Neural cell (in vitro differentiated cells): ENCODE measurements at regions not wholly inside any gene's neighbourhood (a gene's known extent, or its start where the extent isn't known, plus 50 kb on each side); places are given as distances from the start of the nearest gene placed in this dataset.

Experiments
- EZH2 ChIP-seq: fragments of 200-600, 300-800 bp; shearing (Covaris generic), sonication (generic); IDR thresholded peaks from 2 replicates; pipeline ENCODE4 v1.6.1; 2014; ENCODE audit warnings: antibody characterized with exemption, low read length, borderline replicate concordance, mild to moderate bottlenecking; ENCODE audit not compliant: insufficient read depth, poor library complexity, severe bottlenecking
- MXI1 ChIP-seq: fragments of 450-650 bp; conservative IDR thresholded peaks from 2 replicates; pipeline ENCODE4 v1.6.1; 2014; ENCODE audit warnings: antibody characterized with exemption, mild to moderate bottlenecking; ENCODE audit not compliant: poor library complexity, severe bottlenecking
- POLR2AphosphoS5 ChIP-seq: IDR thresholded peaks from 2 replicates; pipeline ENCODE4 v1.6.1; 2012
- SMC3 ChIP-seq: fragments of 450-650 bp; conservative IDR thresholded peaks from 2 replicates; pipeline ENCODE4 v1.6.1; 2014; ENCODE audit warnings: antibody characterized with exemption, mild to moderate bottlenecking, moderate library complexity; ENCODE audit not compliant: poor library complexity
- TAF1 ChIP-seq: IDR thresholded peaks from 2 replicates; pipeline ENCODE4 v1.6.1; 2012; ENCODE audit warnings: low read depth
- TF ChIP-seq, protein P1 (sequence below): fragments of 450-650 bp; IDR thresholded peaks from 2 replicates; pipeline ENCODE4 v1.5.1; 2014; ENCODE audit warnings: antibody characterized with exemption, mild to moderate bottlenecking, moderate library complexity; ENCODE audit not compliant: poor library complexity, severe bottlenecking
- TF ChIP-seq, protein P2 (sequence below): IDR thresholded peaks from 2 replicates; pipeline ENCODE4 v1.6.1; 2012; ENCODE audit warnings: borderline replicate concordance

DNA sequence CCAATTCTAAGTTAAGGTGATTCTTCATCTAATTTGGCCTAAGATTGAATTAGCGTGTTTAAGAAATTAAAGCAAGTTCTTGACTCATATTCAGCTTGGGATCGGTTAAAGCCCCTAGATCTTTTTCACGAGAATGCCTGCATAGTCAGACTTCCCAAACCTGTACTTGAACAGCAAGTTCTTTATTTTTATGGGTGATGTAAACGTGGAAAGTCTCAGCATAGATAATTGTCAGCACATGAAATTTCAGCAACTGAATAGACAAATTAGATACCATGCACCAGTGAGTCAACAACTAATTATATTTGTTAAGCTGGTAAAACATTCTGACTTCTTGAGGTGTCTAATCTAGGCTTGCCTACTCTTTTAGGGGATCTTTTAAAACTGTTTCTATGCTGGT lies 183.1 kb upstream of the TNFAIP3 start:
- TF ChIP-seq, protein P1, sequence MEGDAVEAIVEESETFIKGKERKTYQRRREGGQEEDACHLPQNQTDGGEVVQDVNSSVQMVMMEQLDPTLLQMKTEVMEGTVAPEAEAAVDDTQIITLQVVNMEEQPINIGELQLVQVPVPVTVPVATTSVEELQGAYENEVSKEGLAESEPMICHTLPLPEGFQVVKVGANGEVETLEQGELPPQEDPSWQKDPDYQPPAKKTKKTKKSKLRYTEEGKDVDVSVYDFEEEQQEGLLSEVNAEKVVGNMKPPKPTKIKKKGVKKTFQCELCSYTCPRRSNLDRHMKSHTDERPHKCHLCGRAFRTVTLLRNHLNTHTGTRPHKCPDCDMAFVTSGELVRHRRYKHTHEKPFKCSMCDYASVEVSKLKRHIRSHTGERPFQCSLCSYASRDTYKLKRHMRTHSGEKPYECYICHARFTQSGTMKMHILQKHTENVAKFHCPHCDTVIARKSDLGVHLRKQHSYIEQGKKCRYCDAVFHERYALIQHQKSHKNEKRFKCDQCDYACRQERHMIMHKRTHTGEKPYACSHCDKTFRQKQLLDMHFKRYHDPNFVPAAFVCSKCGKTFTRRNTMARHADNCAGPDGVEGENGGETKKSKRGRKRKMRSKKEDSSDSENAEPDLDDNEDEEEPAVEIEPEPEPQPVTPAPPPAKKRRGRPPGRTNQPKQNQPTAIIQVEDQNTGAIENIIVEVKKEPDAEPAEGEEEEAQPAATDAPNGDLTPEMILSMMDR = no peak
- TF ChIP-seq EZH2 = no peak
- no peak for TF ChIP-seq POLR2AphosphoS5
- no peak for TF ChIP-seq MXI1
- TF ChIP-seq TAF1 = no peak
- no peak for TF ChIP-seq SMC3
- TF ChIP-seq, protein P2, sequence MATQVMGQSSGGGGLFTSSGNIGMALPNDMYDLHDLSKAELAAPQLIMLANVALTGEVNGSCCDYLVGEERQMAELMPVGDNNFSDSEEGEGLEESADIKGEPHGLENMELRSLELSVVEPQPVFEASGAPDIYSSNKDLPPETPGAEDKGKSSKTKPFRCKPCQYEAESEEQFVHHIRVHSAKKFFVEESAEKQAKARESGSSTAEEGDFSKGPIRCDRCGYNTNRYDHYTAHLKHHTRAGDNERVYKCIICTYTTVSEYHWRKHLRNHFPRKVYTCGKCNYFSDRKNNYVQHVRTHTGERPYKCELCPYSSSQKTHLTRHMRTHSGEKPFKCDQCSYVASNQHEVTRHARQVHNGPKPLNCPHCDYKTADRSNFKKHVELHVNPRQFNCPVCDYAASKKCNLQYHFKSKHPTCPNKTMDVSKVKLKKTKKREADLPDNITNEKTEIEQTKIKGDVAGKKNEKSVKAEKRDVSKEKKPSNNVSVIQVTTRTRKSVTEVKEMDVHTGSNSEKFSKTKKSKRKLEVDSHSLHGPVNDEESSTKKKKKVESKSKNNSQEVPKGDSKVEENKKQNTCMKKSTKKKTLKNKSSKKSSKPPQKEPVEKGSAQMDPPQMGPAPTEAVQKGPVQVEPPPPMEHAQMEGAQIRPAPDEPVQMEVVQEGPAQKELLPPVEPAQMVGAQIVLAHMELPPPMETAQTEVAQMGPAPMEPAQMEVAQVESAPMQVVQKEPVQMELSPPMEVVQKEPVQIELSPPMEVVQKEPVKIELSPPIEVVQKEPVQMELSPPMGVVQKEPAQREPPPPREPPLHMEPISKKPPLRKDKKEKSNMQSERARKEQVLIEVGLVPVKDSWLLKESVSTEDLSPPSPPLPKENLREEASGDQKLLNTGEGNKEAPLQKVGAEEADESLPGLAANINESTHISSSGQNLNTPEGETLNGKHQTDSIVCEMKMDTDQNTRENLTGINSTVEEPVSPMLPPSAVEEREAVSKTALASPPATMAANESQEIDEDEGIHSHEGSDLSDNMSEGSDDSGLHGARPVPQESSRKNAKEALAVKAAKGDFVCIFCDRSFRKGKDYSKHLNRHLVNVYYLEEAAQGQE = no peak
